ENCODE measurements at regions not wholly inside any gene's neighbourhood (a gene's known extent, or its start where the extent isn't known, plus 50 kb on each side); places are given as distances from the start of the nearest gene placed in this dataset.

GRCh38 chr22:47497666-47498065, 735.2 kb downstream of the TBC1D22A start:
- Histone ChIP-seq H3K4me3 (ENCODE audit: insufficient read depth, low read depth, low read length) (no peak overlapping the region), H2BK20ac (ENCODE audit: low read depth, low read length) (no peak overlapping the region), H3K27me3 (ENCODE audit: control insufficient read depth, insufficient read depth, low read length) (no peaks in the 10 kb centered on the region), H3K4ac (ENCODE audit: low read depth, low read length) (no peak overlapping the region), H3K18ac (ENCODE audit: low read depth, low read length) (no peak overlapping the region), H4K5ac (ENCODE audit: low read depth, low read length) (no peak overlapping the region), H2BK120ac (ENCODE audit: low read depth, low read length) (no peak overlapping the region), H4K20me1 (ENCODE audit: insufficient read depth, low read length) (no peaks in the 10 kb centered on the region), H3K9me3 (ENCODE audit: control insufficient read depth, insufficient read depth, low read length) (peaks cover 40% of the 10 kb centered on the region), H2BK5ac (ENCODE audit: low read depth, low read length, poor library complexity, severe bottlenecking) (no peak overlapping the region), H3K23ac (ENCODE audit: low read depth, low read length) (no peak overlapping the region), H3K4me2 (ENCODE audit: low read depth, low read length) (no peak overlapping the region), H2BK15ac (ENCODE audit: low read depth, low read length) (no peak overlapping the region), H3K9me1 (ENCODE audit: insufficient read depth, low read length) (no peaks in the 10 kb centered on the region), H2AFZ (replicated peaks; ENCODE audit: low read length, poor library complexity) (no peak overlapping the region), H3K56ac (ENCODE audit: extremely low read depth, insufficient read depth, low read length) (no peak overlapping the region), H3K27ac (ENCODE audit: insufficient read depth, low read length) (no peak overlapping the region), H3K36me3 (ENCODE audit: control insufficient read depth, insufficient read depth, low read length) (no peaks in the 10 kb centered on the region), H3K9ac (ENCODE audit: low read depth, low read length) (no peak overlapping the region), H3K4me1 (ENCODE audit: control insufficient read depth, insufficient read depth, low read length) (no peaks in the 10 kb centered on the region), H4K8ac (ENCODE audit: low read depth in 2 of 2, low read length in 2 of 2) (no peak overlapping the region), H2AK9ac (replicated peaks; ENCODE audit: low read depth, low read length, poor library complexity) (no peak overlapping the region), H3K79me1 (ENCODE audit: low read depth in 1 of 2, low read length in 2 of 2) (no peaks in the 10 kb centered on the region), H3K14ac (replicated peaks; ENCODE audit: low read depth, low read length) (no peak overlapping the region), H4K91ac (ENCODE audit: insufficient read depth, low read depth, low read length) (no peak overlapping the region), H2AK5ac (ENCODE audit: low read depth, low read length) (no peak overlapping the region)
- CTCF ChIA-PET = no interaction called here
- in situ Hi-C loops (cut with MboI; ENCODE audit: low sequenced_read_pairs) = no loop called here
- intact Hi-C loops (cut with micrococcal nuclease) = no loop called here
- dilution Hi-C loops (cut with HindIII; ENCODE audit: low sequenced_read_pairs, unreplicated experiment) = no loop called here
- BruUV-seq (replicated peaks) = no TSS peak
- ATAC-seq (ENCODE audit: low read depth) = no peak
- no CpG with 5 or more reads among the region's 7 CpGs for WGBS, 2 experiments (ENCODE audit: extremely low coverage in 2 of 2, insufficient read length in 1 of 2)
- TF ChIP-seq CEBPB (IDR thresholded peaks at IDR 0.05; ENCODE audit: low read depth, low read length) (no peak), MXI1 (IDR thresholded peaks at IDR 0.05; ENCODE audit: borderline replicate concordance, low read depth, low read length) (no peak), MAFK (IDR thresholded peaks at IDR 0.05; ENCODE audit: low read depth, low read length) (no peak), FOS (IDR thresholded peaks at IDR 0.05; ENCODE audit: low read depth, low read length) (no peak)
- no peak for DNase-seq
- POLR2A ChIA-PET (ENCODE audit: unreplicated experiment) = no interaction called here

Data from IMR-90 (cell line).